ENCODE measurements at regions not wholly inside any gene's neighbourhood (a gene's known extent, or its start where the extent isn't known, plus 50 kb on each side); places are given as distances from the start of the nearest gene placed in this dataset.

DNA sequence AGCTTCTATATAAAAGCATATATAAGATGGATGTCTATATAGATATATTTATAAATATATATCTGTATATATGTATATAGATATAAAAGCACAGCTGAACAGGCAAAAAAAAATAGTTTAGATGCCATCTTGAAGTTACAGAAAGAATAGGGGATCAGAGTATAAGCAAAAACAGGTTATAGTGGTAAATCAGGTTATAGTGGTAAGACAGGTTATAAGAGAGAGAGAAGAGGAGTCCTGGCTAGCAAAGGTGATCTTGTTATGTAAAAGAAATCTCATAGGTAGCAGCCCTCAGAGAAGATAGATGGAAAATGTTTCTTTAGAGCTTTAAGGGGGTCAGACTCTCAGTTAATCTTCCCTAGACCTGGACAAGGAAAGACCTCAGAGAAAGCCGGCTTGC lies 1263.1 kb downstream of the PCDH7 start:
- TF ChIP-seq, protein P1, sequence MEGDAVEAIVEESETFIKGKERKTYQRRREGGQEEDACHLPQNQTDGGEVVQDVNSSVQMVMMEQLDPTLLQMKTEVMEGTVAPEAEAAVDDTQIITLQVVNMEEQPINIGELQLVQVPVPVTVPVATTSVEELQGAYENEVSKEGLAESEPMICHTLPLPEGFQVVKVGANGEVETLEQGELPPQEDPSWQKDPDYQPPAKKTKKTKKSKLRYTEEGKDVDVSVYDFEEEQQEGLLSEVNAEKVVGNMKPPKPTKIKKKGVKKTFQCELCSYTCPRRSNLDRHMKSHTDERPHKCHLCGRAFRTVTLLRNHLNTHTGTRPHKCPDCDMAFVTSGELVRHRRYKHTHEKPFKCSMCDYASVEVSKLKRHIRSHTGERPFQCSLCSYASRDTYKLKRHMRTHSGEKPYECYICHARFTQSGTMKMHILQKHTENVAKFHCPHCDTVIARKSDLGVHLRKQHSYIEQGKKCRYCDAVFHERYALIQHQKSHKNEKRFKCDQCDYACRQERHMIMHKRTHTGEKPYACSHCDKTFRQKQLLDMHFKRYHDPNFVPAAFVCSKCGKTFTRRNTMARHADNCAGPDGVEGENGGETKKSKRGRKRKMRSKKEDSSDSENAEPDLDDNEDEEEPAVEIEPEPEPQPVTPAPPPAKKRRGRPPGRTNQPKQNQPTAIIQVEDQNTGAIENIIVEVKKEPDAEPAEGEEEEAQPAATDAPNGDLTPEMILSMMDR (IDR thresholded peaks at IDR 0.05 in 4 of 5, conservative IDR thresholded peaks at IDR 0.05 in 1 of 5): no peak
- TF ChIP-seq POLR2A (IDR thresholded peaks at IDR 0.05): no peak
